BJ (cell line): ENCODE measurements at regions not wholly inside any gene's neighbourhood (a gene's known extent, or its start where the extent isn't known, plus 50 kb on each side); places are given as distances from the start of the nearest gene placed in this dataset.

Source experiments
- CTCF ChIA-PET: fragments of 350-600 bp; formaldehyde crosslinking; extraction: SDS; loops from one replicate; lab custom pipeline; 2021; ENCODE audit warnings: antibody characterized with exemption, inconsistent platforms; lab: Yijun Ruan, JAX
- POLR2A ChIA-PET: fragments of 300-600 bp; sonication (Branson Sonifier 250); formaldehyde crosslinking; extraction: SDS; loops from one replicate; lab custom pipeline; 2021; ENCODE audit warnings: antibody characterized with exemption; lab: Charles Lee
- DNase-seq: peaks from one replicate; pipeline ENCODE4 v3.0.0-alpha.2; 2011; ENCODE audit warnings: low read depth
- H3K27me3 ChIP-seq: 2 replicates; pipeline ENCODE4 v1.6.0; 2011; ENCODE audit warnings: low read length; ENCODE audit not compliant: control insufficient read depth, insufficient read depth
- H3K36me3 ChIP-seq: 2 replicates; pipeline ENCODE4 v1.5.1; 2011; ENCODE audit warnings: low read length; ENCODE audit not compliant: control insufficient read depth, insufficient read depth
- H3K4me3 ChIP-seq: 2 replicates; pipeline ENCODE4 v1.5.1; 2011; ENCODE audit warnings: low read depth, mild to moderate bottlenecking, control low read depth, low read length
- CTCF ChIP-seq: IDR thresholded peaks from 2 replicates; pipeline ENCODE4 v1.5.1; 2011; ENCODE audit warnings: low read depth, mild to moderate bottlenecking, control low read depth, inconsistent platforms, low read length, moderate library complexity; ENCODE audit not compliant: insufficient read depth

- H3K36me3 ChIP-seq = no peaks in the 10 kb centered on the region
- H3K4me3 ChIP-seq = no peak overlapping the region
- no peak for TF ChIP-seq CTCF
- CTCF ChIA-PET = no interaction called here
- no peak for DNase-seq
- POLR2A ChIA-PET = no interaction called here
- no peaks in the 10 kb centered on the region for H3K27me3 ChIP-seq
These were observed 330.2 kb upstream of the CD180 start for GRCh38 chr5:67526793-67527192.

- H3K27me3 ChIP-seq = no peaks in the 10 kb centered on the region
- no peak for TF ChIP-seq CTCF
- POLR2A ChIA-PET = no interaction called here
These were observed 323.7 kb upstream of the CD180 start for GRCh38 chr5:67520161-67520908.

GRCh38 chr5:67518227-67518626 lies 321.6 kb upstream of the CD180 start:
- TF ChIP-seq CTCF = no peak
- H3K4me3 ChIP-seq = no peak overlapping the region
- no peaks in the 10 kb centered on the region for H3K36me3 ChIP-seq
- no peak for DNase-seq
- CTCF ChIA-PET = no interaction called here
- POLR2A ChIA-PET = no interaction called here
- H3K27me3 ChIP-seq = no peaks in the 10 kb centered on the region

More at GRCh38 chr5:67520161-67520908, 323.7 kb upstream of the CD180 start:
- CTCF ChIA-PET = interaction anchor here (0.5 kb wide), 1 partner anchor 299 kb away, joined by 3 read pairs; no protein-coding TSS in a partner anchor
- H3K36me3 ChIP-seq = no peaks in the 10 kb centered on the region
- no peak overlapping the region for H3K4me3 ChIP-seq
- no peak for DNase-seq

GRCh38 chr5:67516948-67517565 lies 320.5 kb upstream of the CD180 start:
- ChIA-PET CTCF (no interaction called here), POLR2A (no interaction called here)
- Histone ChIP-seq H3K27me3 (no peaks in the 10 kb centered on the region), H3K4me3 (no peak overlapping the region), H3K36me3 (no peaks in the 10 kb centered on the region)
- TF ChIP-seq CTCF = no peak
- DNase-seq = peak; percentile 7

GRCh38 chr5:67515762-67516161 lies 319.2 kb upstream of the CD180 start:
- DNase-seq = no peak
- H3K4me3 ChIP-seq = no peak overlapping the region
- ChIA-PET CTCF (no interaction called here), POLR2A (no interaction called here)
- no peaks in the 10 kb centered on the region for H3K27me3 ChIP-seq
- no peak for TF ChIP-seq CTCF
- H3K36me3 ChIP-seq = no peaks in the 10 kb centered on the region
